CD14-positive monocyte (primary cell): ENCODE measurements at regions not wholly inside any gene's neighbourhood (a gene's known extent, or its start where the extent isn't known, plus 50 kb on each side); places are given as distances from the start of the nearest gene placed in this dataset.

Experiments
- DNase-seq, 3 donors: peaks; one replicate each; pipeline ENCODE4 v3.0.0-alpha.2; 2011 to 2022
- H2AFZ ChIP-seq: 2 replicates; pipeline ENCODE4 v1.6.0; 2012; ENCODE audit warnings: mild to moderate bottlenecking, low read depth, low read length, inconsistent platforms; ENCODE audit not compliant: insufficient read depth, poor library complexity, severe bottlenecking
- H3K27ac ChIP-seq, 2 donors: 1 replicate in 1 of 2; 2 replicates in 1 of 2; pipeline ENCODE4 v1.5.1; 2012 to 2013; ENCODE audit warnings: low read length in 2 of 2, control low read depth in 1 of 2, inconsistent platforms in 1 of 2, low read depth in 1 of 2, mild to moderate bottlenecking in 1 of 2
- H3K27me3 ChIP-seq, 2 donors: one replicate each; pipeline versions ENCODE4 v1.6.0 to v1.6.1; 2011 to 2013; ENCODE audit warnings: low read length in 2 of 2; ENCODE audit not compliant: control insufficient read depth in 2 of 2, insufficient read depth in 2 of 2
- H3K36me3 ChIP-seq, 2 donors: replicated peaks in 1 of 2; 1 replicate in 1 of 2; 2 replicates in 1 of 2; pipeline versions ENCODE4 v1.5.1 to v1.6.1; 2012 to 2013; ENCODE audit warnings: low read length in 2 of 2, control low read depth in 1 of 2, inconsistent platforms in 1 of 2, mild to moderate bottlenecking in 1 of 2; ENCODE audit not compliant: insufficient read depth in 2 of 2, control insufficient read depth in 1 of 2
- H3K4me1 ChIP-seq, 2 donors: 1 replicate in 1 of 2; 2 replicates in 1 of 2; pipeline versions ENCODE4 v1.5.1 to v1.6.1; 2012 to 2013; ENCODE audit warnings: low read length in 2 of 2, control low read depth in 1 of 2, inconsistent platforms in 1 of 2, mild to moderate bottlenecking in 1 of 2, moderate library complexity in 1 of 2; ENCODE audit not compliant: insufficient read depth in 2 of 2, control insufficient read depth in 1 of 2
- H3K4me2 ChIP-seq: replicated peaks from 2 replicates; pipeline ENCODE3; 2012; ENCODE audit warnings: low read length, moderate library complexity, mild to moderate bottlenecking; ENCODE audit not compliant: poor library complexity, severe bottlenecking; ENCODE audit errors: extremely low read depth
- H3K4me3 ChIP-seq, 3 experiments: fragments of 200-600 bp in 1 of 3; sonication (generic) in 1 of 3; replicated peaks in 1 of 3; 1 replicate in 2 of 3; 2 replicates in 1 of 3; pipeline ENCODE4 v1.5.1; 2011 to 2013; ENCODE audit warnings: low read length in 3 of 3, mild to moderate bottlenecking in 3 of 3, control low read depth in 2 of 3, low read depth in 2 of 3, inconsistent platforms in 1 of 3, moderate library complexity in 1 of 3
- H3K79me2 ChIP-seq: 2 replicates; pipeline ENCODE4 v1.6.0; 2012; ENCODE audit warnings: mild to moderate bottlenecking, control low read depth, inconsistent platforms, low read length, moderate library complexity; ENCODE audit not compliant: insufficient read depth
- H3K9ac ChIP-seq: 2 replicates; pipeline ENCODE4 v1.6.0; 2017; ENCODE audit warnings: low read length, mild to moderate bottlenecking; ENCODE audit not compliant: insufficient read depth, poor library complexity, severe bottlenecking
- H3K9me3 ChIP-seq, 2 donors: replicated peaks in 1 of 2; 1 replicate in 1 of 2; 2 replicates in 1 of 2; pipeline versions ENCODE4 v1.5.1 to v1.6.1; 2012 to 2013; ENCODE audit warnings: low read length in 2 of 2, control low read depth in 1 of 2; ENCODE audit not compliant: control insufficient read depth in 1 of 2, insufficient read depth in 1 of 2
- H4K20me1 ChIP-seq: 2 replicates; pipeline ENCODE4 v1.6.0; 2012; ENCODE audit warnings: mild to moderate bottlenecking, low read length, control low read depth, moderate library complexity; ENCODE audit not compliant: insufficient read depth
- H3K27ac Mint-ChIP-seq, 7 donors: one replicate each; pipeline ENCODE4 v1.8.0; 2020; ENCODE audit warnings: mild to moderate bottlenecking in 7 of 7, mixed read lengths in 7 of 7, moderate library complexity in 6 of 7, inconsistent platforms in 2 of 7
- H3K27me3 Mint-ChIP-seq, 3 donors: one replicate each; pipeline ENCODE4 v1.8.0; 2021 to 2022; ENCODE audit warnings: low read depth in 3 of 3, mild to moderate bottlenecking in 3 of 3, mixed read lengths in 3 of 3, moderate library complexity in 3 of 3, inconsistent platforms in 1 of 3
- H3K36me3 Mint-ChIP-seq, 2 donors: one replicate each; pipeline ENCODE4 v1.8.0; 2020; ENCODE audit warnings: mixed read lengths in 2 of 2, inconsistent platforms in 1 of 2, mild to moderate bottlenecking in 1 of 2
- H3K4me1 Mint-ChIP-seq: one replicate; pipeline ENCODE4 v1.8.0; 2020; ENCODE audit warnings: mild to moderate bottlenecking, mixed read lengths
- H3K4me3 Mint-ChIP-seq, 2 donors: one replicate each; pipeline ENCODE4 v1.8.0; 2020; ENCODE audit warnings: mild to moderate bottlenecking in 2 of 2, mixed read lengths in 2 of 2, moderate library complexity in 1 of 2
- H3K9me3 Mint-ChIP-seq, 7 donors: one replicate each; pipeline ENCODE4 v1.8.0; 2020 to 2022; ENCODE audit warnings: mixed read lengths in 7 of 7, mild to moderate bottlenecking in 6 of 7, moderate library complexity in 6 of 7, inconsistent platforms in 2 of 7
- CTCF ChIP-seq: fragments of 200-600 bp; IDR thresholded peaks from one replicate; pipeline ENCODE4 v1.8.0; 2022; ENCODE audit warnings: antibody characterized with exemption, mild to moderate bottlenecking
- WGBS: methylation state at CpG from one replicate; pipeline ENCODE4 v1.1.5; 2013; ENCODE audit warnings: missing lambda C conversion rate; ENCODE audit not compliant: insufficient coverage; 5-methylcytosine and 5-hydroxymethylcytosine counted together
- intact Hi-C, 2 donors: fragments of 100-400 bp; cut with micrococcal nuclease; formaldehyde crosslinking; loops; one replicate each; pipeline versions ENCODE4 v1.15.0 to v1.15.1; 2023

- no peaks in the 10 kb centered on the region for H3K36me3 Mint-ChIP-seq
- peaks cover 0 to 5% (median 3%) of the 10 kb centered on the region in 7 donors for H3K9me3 Mint-ChIP-seq
- no CpG with 5 or more reads among the region's 2 CpGs for WGBS
- H3K27ac Mint-ChIP-seq: no peak overlapping the region
- Histone ChIP-seq H3K9ac (no peak overlapping the region), H3K36me3 (no peaks in the 10 kb centered on the region), H3K79me2 (no peaks in the 10 kb centered on the region), H3K4me1 (no peaks in the 10 kb centered on the region), H2AFZ (no peak overlapping the region), H3K4me2 (no peak overlapping the region), H3K4me3 (no peak overlapping the region), H3K27ac (no peak overlapping the region), H4K20me1 (no peaks in the 10 kb centered on the region), H3K27me3 (no peaks in the 10 kb centered on the region), H3K9me3 (no peaks in the 10 kb centered on the region)
- no peak for DNase-seq
- intact Hi-C loops: no loop called here
- no peak overlapping the region for H3K4me3 Mint-ChIP-seq
- no peak for TF ChIP-seq CTCF
- H3K27me3 Mint-ChIP-seq: no peaks in the 10 kb centered on the region
- H3K4me1 Mint-ChIP-seq: no peaks in the 10 kb centered on the region
Measured at GRCh38 chr3:103609472-103609871, 1174.7 kb downstream of the ZPLD1 start.

- H3K4me1 ChIP-seq: no peaks in the 10 kb centered on the region
- no peaks in the 10 kb centered on the region for H3K36me3 Mint-ChIP-seq
- no peaks in the 10 kb centered on the region for H3K36me3 ChIP-seq
- no peak for TF ChIP-seq CTCF
- no peaks in the 10 kb centered on the region for H4K20me1 ChIP-seq
- H3K4me3 ChIP-seq: no peak overlapping the region
- H3K9me3 Mint-ChIP-seq: peaks cover 0 to 5% (median 2%) of the 10 kb centered on the region in 7 donors
- H3K79me2 ChIP-seq: no peaks in the 10 kb centered on the region
- H3K27ac ChIP-seq: no peak overlapping the region
- WGBS: no CpG with 5 or more reads among the region's 2 CpGs
- intact Hi-C loops: no loop called here
- H3K4me3 Mint-ChIP-seq: no peak overlapping the region
- no peak overlapping the region for H3K27ac Mint-ChIP-seq
- no peak overlapping the region for H3K4me2 ChIP-seq
- peaks cover 0 to 1% of the 10 kb centered on the region in 2 donors for H3K9me3 ChIP-seq
- H3K27me3 Mint-ChIP-seq: no peaks in the 10 kb centered on the region
- H3K9ac ChIP-seq: no peak overlapping the region
- no peak overlapping the region for H2AFZ ChIP-seq
- H3K4me1 Mint-ChIP-seq: no peaks in the 10 kb centered on the region
- DNase-seq: no peak
- H3K27me3 ChIP-seq: no peaks in the 10 kb centered on the region
Measured at GRCh38 chr3:103613397-103614156, 1178.8 kb downstream of the ZPLD1 start.
